GM12875 (cell line): ENCODE measurements at regions not wholly inside any gene's neighbourhood (a gene's known extent, or its start where the extent isn't known, plus 50 kb on each side); places are given as distances from the start of the nearest gene placed in this dataset.

Experiments used
- H3K4me3 ChIP-seq: one replicate; pipeline ENCODE4 v1.5.1; 2011; ENCODE audit warnings: low read depth, low read length, control low read depth
- TF ChIP-seq, protein P1 (sequence below): IDR thresholded peaks from 2 replicates; pipeline ENCODE4 v1.5.1; 2011; ENCODE audit warnings: low read depth, mild to moderate bottlenecking, control low read depth, inconsistent platforms, low read length, moderate library complexity, borderline replicate concordance; ENCODE audit not compliant: insufficient read depth

DNA sequence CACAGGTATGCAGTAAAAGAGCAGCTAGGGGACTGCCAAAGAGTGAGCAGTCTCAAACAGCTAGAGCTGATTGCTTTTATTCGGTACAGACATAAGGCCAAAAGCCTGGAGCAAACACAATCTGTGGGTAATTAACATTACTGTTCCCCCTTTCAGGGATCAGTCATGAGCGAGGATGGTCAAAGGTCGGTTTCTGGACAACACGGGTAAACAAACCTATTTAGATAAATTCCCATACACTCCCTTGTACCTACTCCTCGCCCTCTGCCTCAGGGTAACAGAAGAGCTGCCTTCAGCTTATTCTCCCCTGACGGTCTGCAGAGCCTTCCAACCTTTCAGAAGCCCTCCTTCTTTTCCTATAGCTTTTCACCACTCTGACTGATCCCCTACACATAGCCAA, 586.0 kb downstream of the SUCLG1 start:
- no peak overlapping the region for H3K4me3 ChIP-seq
- TF ChIP-seq, protein P1, sequence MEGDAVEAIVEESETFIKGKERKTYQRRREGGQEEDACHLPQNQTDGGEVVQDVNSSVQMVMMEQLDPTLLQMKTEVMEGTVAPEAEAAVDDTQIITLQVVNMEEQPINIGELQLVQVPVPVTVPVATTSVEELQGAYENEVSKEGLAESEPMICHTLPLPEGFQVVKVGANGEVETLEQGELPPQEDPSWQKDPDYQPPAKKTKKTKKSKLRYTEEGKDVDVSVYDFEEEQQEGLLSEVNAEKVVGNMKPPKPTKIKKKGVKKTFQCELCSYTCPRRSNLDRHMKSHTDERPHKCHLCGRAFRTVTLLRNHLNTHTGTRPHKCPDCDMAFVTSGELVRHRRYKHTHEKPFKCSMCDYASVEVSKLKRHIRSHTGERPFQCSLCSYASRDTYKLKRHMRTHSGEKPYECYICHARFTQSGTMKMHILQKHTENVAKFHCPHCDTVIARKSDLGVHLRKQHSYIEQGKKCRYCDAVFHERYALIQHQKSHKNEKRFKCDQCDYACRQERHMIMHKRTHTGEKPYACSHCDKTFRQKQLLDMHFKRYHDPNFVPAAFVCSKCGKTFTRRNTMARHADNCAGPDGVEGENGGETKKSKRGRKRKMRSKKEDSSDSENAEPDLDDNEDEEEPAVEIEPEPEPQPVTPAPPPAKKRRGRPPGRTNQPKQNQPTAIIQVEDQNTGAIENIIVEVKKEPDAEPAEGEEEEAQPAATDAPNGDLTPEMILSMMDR = no peak

DNA sequence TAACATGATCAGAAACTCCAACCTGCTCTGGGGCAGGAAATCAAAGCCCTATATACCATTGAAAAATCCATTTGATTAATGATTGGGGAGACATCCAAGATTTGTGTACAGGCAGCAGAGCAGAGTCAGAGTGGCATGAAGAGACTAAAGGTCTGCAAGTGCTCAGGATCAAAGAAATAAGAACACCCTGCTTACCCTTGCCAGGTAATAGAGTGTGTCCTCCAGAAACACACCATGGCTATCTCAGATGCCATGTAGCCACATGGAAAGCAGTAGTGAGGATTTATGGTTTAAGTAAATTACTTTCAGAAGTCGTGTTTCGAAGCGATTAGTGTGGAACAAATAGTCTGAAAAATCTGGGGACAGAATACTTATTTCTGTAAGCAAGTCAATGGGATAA, 592.9 kb downstream of the SUCLG1 start:
- TF ChIP-seq, protein P1 = no peak
- no peak overlapping the region for H3K4me3 ChIP-seq

DNA sequence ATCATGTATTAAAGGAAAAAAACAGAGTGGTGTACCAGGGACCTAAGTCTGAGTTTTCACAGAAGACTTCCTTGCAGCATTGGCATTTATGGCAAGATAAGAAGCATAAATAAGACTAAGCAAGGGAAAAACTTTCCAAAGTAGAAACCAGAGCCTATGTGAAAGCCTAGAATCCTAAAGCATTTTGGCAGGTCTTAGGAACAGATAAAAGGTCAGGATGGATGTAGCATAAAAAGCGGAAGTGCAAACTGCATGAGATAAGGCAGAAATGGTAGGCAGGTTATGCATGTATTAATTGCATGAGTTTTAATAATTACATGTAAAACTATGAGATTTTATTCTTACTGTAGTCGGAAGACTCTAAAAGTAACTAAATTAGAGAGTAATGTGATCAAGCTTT, 596.5 kb downstream of the SUCLG1 start:
- H3K4me3 ChIP-seq = no peak overlapping the region
- TF ChIP-seq, protein P1 = no peak

DNA sequence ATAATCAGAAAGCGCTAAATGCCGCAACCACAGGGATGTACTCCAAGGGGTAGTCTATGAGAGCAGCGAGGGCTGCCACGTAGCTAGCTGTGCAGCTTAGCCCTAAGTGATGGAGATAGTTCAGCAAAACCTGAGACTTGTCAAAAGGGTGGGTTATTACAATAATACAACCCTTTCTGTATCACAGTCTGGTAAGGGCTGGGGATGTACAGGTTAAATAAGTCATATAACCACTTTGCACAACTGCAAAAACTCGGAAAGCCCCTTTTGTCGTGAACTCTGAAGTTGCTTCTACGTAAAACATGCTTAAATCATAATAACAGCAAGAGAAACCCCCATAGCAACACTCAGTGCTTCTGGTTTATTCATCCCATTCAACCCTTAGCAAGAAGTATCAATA, 598.8 kb downstream of the SUCLG1 start:
- TF ChIP-seq, protein P1 = no peak

DNA sequence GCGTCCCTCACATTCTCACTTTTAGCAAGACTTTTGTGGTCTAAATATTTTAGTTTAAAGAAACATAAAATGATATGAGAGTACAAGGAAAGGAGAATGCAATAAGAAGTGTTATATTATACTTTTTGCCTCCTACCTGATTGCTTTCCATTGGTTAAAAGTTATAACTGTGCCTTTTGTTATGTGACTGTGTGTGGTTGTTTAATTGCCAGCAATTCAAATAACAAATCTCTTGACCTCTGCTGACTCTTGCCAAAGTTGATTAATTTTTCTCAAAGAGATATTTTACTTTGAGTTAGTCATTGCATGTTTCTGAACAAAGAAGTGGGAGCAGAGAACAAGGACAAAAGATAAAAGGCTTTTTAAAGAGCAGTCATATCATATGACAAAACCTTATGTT, 599.5 kb downstream of the SUCLG1 start:
- H3K4me3 ChIP-seq = no peak overlapping the region
- TF ChIP-seq, protein P1 = no peak

More for the DNA sequence above, 598.8 kb downstream of the SUCLG1 start:
- H3K4me3 ChIP-seq = no peak overlapping the region

DNA sequence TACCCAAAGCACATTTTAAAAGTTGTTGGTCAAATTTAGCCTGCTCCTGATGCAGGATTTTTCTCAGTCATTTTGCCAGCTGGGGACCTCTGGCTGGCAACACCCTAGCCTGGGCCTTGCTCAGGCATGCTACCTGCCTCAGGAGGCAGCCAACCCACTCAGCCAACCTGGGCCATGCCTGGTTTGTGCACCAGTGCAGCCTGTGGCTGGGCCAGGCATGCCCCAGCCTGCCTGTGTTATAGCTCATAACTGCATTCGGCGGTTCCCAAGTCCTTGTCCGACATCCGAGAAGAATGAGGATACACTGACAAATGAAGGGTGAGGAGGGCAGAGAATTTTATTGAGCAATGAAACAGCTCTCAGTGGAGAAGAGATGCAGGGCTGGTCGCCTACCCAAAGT, 608.0 kb downstream of the SUCLG1 start:
- H3K4me3 ChIP-seq = no peak overlapping the region
- TF ChIP-seq, protein P1 = no peak

DNA sequence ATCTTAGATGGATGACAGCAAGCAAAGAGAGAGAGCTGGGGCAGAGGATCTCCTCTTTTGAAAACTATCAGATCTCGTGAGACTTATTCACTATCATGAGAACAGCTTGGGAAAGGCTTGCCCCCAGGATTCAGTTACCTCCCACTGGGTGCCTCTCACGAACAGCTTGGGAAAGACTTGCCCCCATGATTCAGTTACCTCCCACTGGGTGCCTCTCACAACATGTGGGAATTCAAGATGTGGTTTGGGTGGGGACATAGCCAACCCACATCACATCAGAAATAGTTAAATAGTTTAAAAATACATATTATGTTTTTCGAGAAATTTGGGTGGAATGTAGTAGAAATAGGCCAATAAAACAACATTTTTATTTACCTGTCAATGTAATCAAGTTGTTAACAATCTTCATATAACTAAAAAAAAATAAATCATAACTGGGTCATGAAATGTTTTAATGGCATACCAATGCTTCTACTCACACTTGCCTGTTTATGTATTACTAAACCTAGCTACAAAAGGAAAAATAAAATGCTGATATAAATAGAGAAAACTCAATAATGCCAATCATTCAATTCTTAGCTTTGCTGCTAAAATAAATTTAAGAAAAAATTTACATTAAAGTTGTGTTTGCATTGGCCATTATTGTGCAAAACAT, 608.9 kb downstream of the SUCLG1 start:
- TF ChIP-seq, protein P1 = no peak
- no peak overlapping the region for H3K4me3 ChIP-seq
